ENCODE measurements at regions not wholly inside any gene's neighbourhood (a gene's known extent, or its start where the extent isn't known, plus 50 kb on each side); places are given as distances from the start of the nearest gene placed in this dataset.

GRCh38 chr10:131777162-131777561 is 123.6 kb upstream of the PPP2R2D start:
- DNase-seq (ENCODE audit: low spot score) (no peak), ATAC-seq (ENCODE audit: insufficient number of reproducible peaks, low FRiP score, low read depth) (no peak)
- no peak overlapping the region for H3K4me3 ChIP-seq
- no peaks in the 10 kb centered on the region for H3K4me1 ChIP-seq (ENCODE audit: control insufficient read depth in 1 of 2, low read depth in 2 of 2)
- no peak for TF ChIP-seq CTCF (IDR thresholded peaks at IDR 0.05)
- H3K27me3 ChIP-seq (replicated peaks; ENCODE audit: insufficient read depth), result no peaks in the 10 kb centered on the region
- peaks cover 17% of the 10 kb centered on the region for H3K9me3 ChIP-seq
- H3K36me3 ChIP-seq, result no peaks in the 10 kb centered on the region
- H3K27ac ChIP-seq, result no peak overlapping the region

GRCh38 chr10:131777921-131778320 is 122.9 kb upstream of the PPP2R2D start:
- DNase-seq (ENCODE audit: low spot score), result no peak
- H3K9me3 ChIP-seq, result peaks cover 17% of the 10 kb centered on the region
- TF ChIP-seq CTCF (IDR thresholded peaks at IDR 0.05), result no peak
- H3K36me3 ChIP-seq, result no peaks in the 10 kb centered on the region
- no peaks in the 10 kb centered on the region for H3K4me1 ChIP-seq (ENCODE audit: control insufficient read depth in 1 of 2, low read depth in 2 of 2)
- no peak overlapping the region for H3K27ac ChIP-seq
- no peaks in the 10 kb centered on the region for H3K27me3 ChIP-seq (replicated peaks; ENCODE audit: insufficient read depth)
- ATAC-seq (ENCODE audit: insufficient number of reproducible peaks, low FRiP score, low read depth), result no peak
- H3K4me3 ChIP-seq, result no peak overlapping the region

DNA sequence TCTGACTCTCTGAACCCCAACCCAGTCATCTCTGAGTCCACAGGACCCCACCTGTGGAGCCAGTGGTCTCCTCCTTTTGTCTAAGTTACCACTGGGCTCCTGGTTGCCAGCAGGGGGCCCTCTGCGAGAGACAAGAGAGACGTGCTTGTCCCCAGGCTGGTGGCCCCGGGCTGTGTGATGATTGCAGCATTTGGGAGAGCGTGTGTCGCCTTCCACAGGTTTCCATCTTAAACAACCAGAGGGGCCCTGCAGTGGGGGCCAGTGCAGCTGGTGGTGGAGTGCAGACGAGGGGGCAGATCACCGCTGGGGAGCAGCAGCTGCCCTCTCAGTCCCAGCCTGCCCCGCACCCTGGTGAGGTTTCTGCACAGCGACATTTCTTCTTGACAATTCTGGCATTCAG is 122.4 kb upstream of the PPP2R2D start:
- no peak overlapping the region for H3K4me3 ChIP-seq
- H3K9me3 ChIP-seq, result peaks cover 17% of the 10 kb centered on the region
- no peak for ATAC-seq (ENCODE audit: insufficient number of reproducible peaks, low FRiP score, low read depth)
- H3K27me3 ChIP-seq (replicated peaks; ENCODE audit: insufficient read depth), result no peaks in the 10 kb centered on the region
- no peak for DNase-seq (ENCODE audit: low spot score)
- no peak for TF ChIP-seq CTCF (IDR thresholded peaks at IDR 0.05)
- H3K4me1 ChIP-seq (ENCODE audit: control insufficient read depth in 1 of 2, low read depth in 2 of 2), result no peaks in the 10 kb centered on the region
- H3K36me3 ChIP-seq, result no peaks in the 10 kb centered on the region
- H3K27ac ChIP-seq, result no peak overlapping the region

DNA sequence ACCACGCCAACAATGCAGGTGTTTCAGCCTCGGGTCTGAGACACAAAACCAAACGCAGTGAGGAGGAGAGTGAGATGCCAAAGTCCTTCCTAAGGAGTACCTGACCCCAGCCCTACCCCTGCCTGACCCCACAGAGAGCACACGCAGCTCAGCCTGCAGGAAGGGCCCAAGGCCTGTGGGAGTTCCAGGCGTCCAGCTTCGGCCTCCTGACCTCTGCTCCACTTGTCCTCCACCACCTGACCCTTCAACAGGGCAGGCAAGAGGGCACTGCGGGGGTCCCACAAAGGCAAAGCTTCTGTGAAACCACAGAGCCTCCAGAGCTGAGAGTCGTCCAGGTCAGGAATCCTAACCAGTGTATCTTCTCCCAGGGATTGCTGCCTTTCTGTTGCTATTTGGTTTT is 122.0 kb upstream of the PPP2R2D start:
- no peak overlapping the region for H3K4me3 ChIP-seq
- DNase-seq (ENCODE audit: low spot score), result no peak
- TF ChIP-seq CTCF (IDR thresholded peaks at IDR 0.05), result no peak
- H3K27me3 ChIP-seq (replicated peaks; ENCODE audit: insufficient read depth), result no peaks in the 10 kb centered on the region
- no peak for ATAC-seq (ENCODE audit: insufficient number of reproducible peaks, low FRiP score, low read depth)
- peaks cover 17% of the 10 kb centered on the region for H3K9me3 ChIP-seq
- no peaks in the 10 kb centered on the region for H3K36me3 ChIP-seq
- H3K27ac ChIP-seq, result no peak overlapping the region
- no peaks in the 10 kb centered on the region for H3K4me1 ChIP-seq (ENCODE audit: control insufficient read depth in 1 of 2, low read depth in 2 of 2)

DNA sequence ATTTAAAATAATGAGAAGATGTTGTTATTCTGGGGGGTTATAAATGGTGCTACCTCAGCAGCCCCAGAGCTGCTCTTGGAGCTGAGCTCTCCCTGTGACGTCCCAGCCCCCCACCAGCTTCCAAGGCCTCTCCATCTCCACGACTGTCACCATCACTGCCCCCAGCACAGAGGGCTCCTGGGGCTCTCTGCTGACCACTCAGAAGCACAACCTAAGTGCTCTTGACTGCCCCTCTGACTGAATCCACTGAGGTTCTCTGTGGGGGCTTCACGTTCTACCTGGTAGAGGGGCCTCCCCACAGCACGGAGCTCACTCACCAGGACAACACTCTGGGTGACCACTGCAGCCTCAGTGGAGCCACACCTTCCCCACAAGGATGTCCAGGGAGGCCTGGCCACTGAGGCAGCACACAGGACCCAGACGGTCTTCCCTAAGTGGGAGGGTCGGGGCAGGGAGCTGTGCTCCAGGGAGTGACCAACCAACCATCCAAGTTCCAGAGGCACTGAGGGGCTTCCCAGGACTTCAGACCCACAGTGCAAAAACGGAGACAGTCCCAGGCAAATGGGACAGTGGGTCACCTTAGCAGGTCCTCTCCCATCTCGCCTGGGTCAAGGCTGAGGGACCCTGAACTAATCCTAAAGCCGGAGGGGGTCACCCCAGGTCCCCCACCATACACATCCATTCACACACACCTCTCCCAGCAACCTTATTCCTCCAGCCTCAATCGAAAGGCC is 121.0 kb upstream of the PPP2R2D start:
- Histone ChIP-seq H3K27ac (no peak overlapping the region), H3K9me3 (peaks cover 17% of the 10 kb centered on the region), H3K36me3 (no peaks in the 10 kb centered on the region), H3K27me3 (replicated peaks; ENCODE audit: insufficient read depth) (no peaks in the 10 kb centered on the region), H3K4me3 (no peak overlapping the region), H3K4me1 (ENCODE audit: control insufficient read depth in 1 of 2, low read depth in 2 of 2) (no peaks in the 10 kb centered on the region)
- no peak for ATAC-seq (ENCODE audit: insufficient number of reproducible peaks, low FRiP score, low read depth)
- DNase-seq (ENCODE audit: low spot score), result no peak
- no peak for TF ChIP-seq CTCF (IDR thresholded peaks at IDR 0.05)

Measured in thoracic aorta (tissue), 2 donors.